ENCODE measurements at regions not wholly inside any gene's neighbourhood (a gene's known extent, or its start where the extent isn't known, plus 50 kb on each side); places are given as distances from the start of the nearest gene placed in this dataset.
A peak's percentile ranks its signal among the peaks of the same experiment; 100 is the strongest.

DNA sequence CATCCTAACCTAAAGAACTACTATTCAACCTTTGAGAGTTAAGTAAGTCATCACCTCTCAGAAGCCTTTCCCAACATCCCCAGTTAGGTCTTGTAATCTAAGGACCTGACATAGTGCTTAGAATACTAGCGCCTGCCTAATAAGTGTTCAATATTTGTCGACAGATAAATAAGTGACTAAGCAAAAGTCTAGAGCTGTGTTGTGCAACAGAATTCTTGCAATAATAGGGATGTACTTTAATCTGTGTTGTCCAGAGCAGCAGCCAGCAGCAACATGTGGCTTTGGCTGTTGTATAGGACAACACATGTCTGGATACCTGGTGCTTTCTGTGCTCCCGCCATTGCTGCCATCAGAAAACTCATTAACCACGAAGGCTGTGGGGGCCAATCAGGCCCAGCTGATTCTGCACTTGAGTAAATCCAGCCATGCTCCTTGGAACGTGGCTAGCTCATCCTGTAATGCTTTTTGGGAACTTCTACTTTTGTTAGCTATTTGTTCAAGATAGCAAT is 66.8 kb upstream of the NTM start:
- no peak for DNase-seq

GRCh38 chr11:131305005-131305404 is 65.4 kb upstream of the NTM start:
- DNase-seq, result no peak

DNA sequence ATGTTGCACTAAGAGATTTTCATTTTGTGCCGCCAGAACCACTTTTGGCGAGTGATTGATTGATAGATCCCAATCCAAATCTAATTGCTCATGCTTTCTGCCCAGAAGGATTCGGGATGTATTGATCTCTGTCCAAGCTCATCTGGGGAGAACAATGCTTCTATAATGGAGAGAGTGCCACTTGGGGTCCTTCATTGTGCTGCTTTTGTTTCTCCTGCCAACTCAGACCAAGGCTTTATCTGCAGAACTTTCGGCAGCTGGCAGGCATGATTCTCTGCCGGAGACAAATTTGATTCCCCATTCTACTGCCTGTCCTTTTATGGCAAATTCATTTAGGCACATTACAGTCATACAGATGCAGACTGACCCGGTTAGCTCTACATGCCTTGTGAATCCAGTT is 62.9 kb upstream of the NTM start:
- no peak for DNase-seq

DNA sequence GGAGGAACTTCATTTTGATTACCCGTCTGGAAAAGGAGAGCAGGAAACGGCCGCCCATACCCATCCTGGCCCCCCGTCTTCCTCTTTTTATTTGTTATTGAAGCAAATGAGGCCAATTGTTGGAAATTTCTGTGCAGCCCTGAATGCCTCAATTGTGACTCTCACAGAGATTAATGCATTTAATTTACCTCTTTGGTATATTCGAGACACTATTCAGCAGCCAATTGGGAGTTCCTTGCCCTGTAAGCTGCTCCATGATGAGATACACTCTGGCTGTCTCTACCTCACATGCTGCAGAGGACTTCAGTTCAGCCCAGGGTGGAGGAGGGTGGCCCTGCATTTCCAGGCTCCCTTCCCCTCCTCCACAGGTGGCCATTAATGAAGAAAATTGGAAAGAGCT is 60.6 kb upstream of the NTM start:
- DNase-seq, result no peak

- peak; percentile 96 for DNase-seq
These were observed 58.5 kb upstream of the NTM start for GRCh38 chr11:131311776-131312514.

Data from NCI-H748 treated with DMSO at 0.1 percent for 48 hours (cell line).